H1 (cell line): ENCODE measurements at regions not wholly inside any gene's neighbourhood (a gene's known extent, or its start where the extent isn't known, plus 50 kb on each side); places are given as distances from the start of the nearest gene placed in this dataset.

ENCODE experiments used
- CTBP2 ChIP-seq: IDR thresholded peaks from 2 replicates; pipeline ENCODE4 v1.7.0; 2011; ENCODE audit warnings: borderline replicate concordance, mild to moderate bottlenecking, moderate library complexity, mixed read lengths, low read length; ENCODE audit not compliant: insufficient read depth, insufficient read length
- NRF1 ChIP-seq: IDR thresholded peaks from 2 replicates; pipeline ENCODE4 v1.6.1; 2011; ENCODE audit warnings: mild to moderate bottlenecking, low read depth, low read length, improper control_type of control experiment

DNA sequence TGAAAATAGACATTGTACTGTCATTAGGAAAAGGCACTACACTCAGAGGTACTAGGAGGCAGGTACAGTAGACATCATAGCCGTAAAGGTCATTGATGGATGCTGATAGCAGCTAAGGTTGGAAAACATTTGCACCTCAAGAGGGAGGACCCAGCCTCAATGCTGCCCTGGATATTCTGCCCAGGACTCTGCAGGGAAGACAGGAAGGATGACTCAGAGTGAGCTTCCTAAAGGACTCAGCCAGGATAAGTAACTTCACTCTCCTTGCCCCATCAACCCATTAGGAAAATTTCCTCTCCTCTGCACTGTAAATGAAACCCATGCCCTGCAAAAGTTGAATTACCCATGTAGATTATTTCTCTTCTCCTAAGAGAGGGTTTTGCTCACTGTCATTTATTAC is 617.9 kb upstream of the MKI67 start (continued):
- TF ChIP-seq NRF1 = no peak
- TF ChIP-seq CTBP2 = no peak
